GM21529 (cell line): ENCODE measurements at regions not wholly inside any gene's neighbourhood (a gene's known extent, or its start where the extent isn't known, plus 50 kb on each side); places are given as distances from the start of the nearest gene placed in this dataset.
"Not testable (repeated sequence)": the region's sequence is repeated elsewhere in the genome, so short reads cannot be mapped to it uniquely, and the experiment has no call there.

Experiments
- ATAC-seq: cut with Tn5 transposase; IDR thresholded peaks from one replicate; pipeline ENCODE4 v1.9.1; 2021; ENCODE audit not compliant: unreplicated experiment

- no peak for ATAC-seq
Measured at GRCh38 chr12:13404631-13405473, 208.3 kb downstream of the EMP1 start.

- ATAC-seq, result no peak
Measured at GRCh38 chr12:13404111-13404628, 207.6 kb downstream of the EMP1 start.

- ATAC-seq, result not testable (repeated sequence)
Measured at GRCh38 chr12:13391375-13391774, 194.8 kb downstream of the EMP1 start.

GRCh38 chr12:13390918-13391317 is 194.4 kb downstream of the EMP1 start:
- ATAC-seq, result no peak

GRCh38 chr12:13390381-13390861 is 193.9 kb downstream of the EMP1 start:
- no peak for ATAC-seq

- ATAC-seq, result no peak
Measured at GRCh38 chr12:13387101-13387500, 190.6 kb downstream of the EMP1 start.

- no peak for ATAC-seq
Measured at GRCh38 chr12:13386323-13387039, 190.0 kb downstream of the EMP1 start.

- no peak for ATAC-seq
Measured at GRCh38 chr12:13383379-13383778, 186.9 kb downstream of the EMP1 start.

GRCh38 chr12:13380297-13380696 is 183.8 kb downstream of the EMP1 start:
- no peak for ATAC-seq

GRCh38 chr12:13379531-13380188 is 183.1 kb downstream of the EMP1 start:
- no peak for ATAC-seq

- no peak for ATAC-seq
Measured at GRCh38 chr12:13377698-13378097, 181.2 kb downstream of the EMP1 start.

- ATAC-seq, result no peak
Measured at GRCh38 chr12:13376610-13377373, 180.3 kb downstream of the EMP1 start.

- no peak for ATAC-seq
Measured at GRCh38 chr12:13375583-13376345, 179.2 kb downstream of the EMP1 start.

- no peak for ATAC-seq
Measured at GRCh38 chr12:13374793-13375192, 178.3 kb downstream of the EMP1 start.

- ATAC-seq, result no peak
Measured at GRCh38 chr12:13373803-13374202, 177.3 kb downstream of the EMP1 start.

GRCh38 chr12:13373131-13373530 is 176.6 kb downstream of the EMP1 start:
- ATAC-seq, result no peak

- no peak for ATAC-seq
Measured at GRCh38 chr12:13372386-13372785, 175.9 kb downstream of the EMP1 start.

GRCh38 chr12:13371797-13372196 is 175.3 kb downstream of the EMP1 start:
- ATAC-seq, result no peak

- ATAC-seq, result no peak
Measured at GRCh38 chr12:13371367-13371766, 174.8 kb downstream of the EMP1 start.

- no peak for ATAC-seq
Measured at GRCh38 chr12:13369474-13370056, 173.0 kb downstream of the EMP1 start.
